Right lobe of liver (tissue), 6 donors: ENCODE measurements at regions not wholly inside any gene's neighbourhood (a gene's known extent, or its start where the extent isn't known, plus 50 kb on each side); places are given as distances from the start of the nearest gene placed in this dataset.

Experiments used
- ATAC-seq, 4 donors: fragments of 200-7000 bp; cut with Tn5 transposase; one replicate each; pipeline ENCODE4 v1.9.1; 2020; ENCODE audit warnings: mild to moderate bottlenecking in 4 of 4, moderate library complexity in 4 of 4
- DNase-seq, 3 donors: peaks; one replicate each; pipeline ENCODE4 v3.0.0-alpha.2; 2020
- H3K27ac ChIP-seq, 3 donors: fragments of 200-600 bp; one replicate each; pipeline ENCODE4 v1.8.0; 2022
- H3K27me3 ChIP-seq, 2 donors: fragments of 200-600 bp; one replicate each; pipeline ENCODE4 v1.8.0; 2022
- H3K36me3 ChIP-seq, 4 donors: fragments of 200-600 bp; sonication (generic) in 1 of 4; one replicate each; pipeline versions ENCODE4 v1.5.1 to v1.8.0; 2017 to 2022; ENCODE audit warnings: control low read depth in 1 of 4
- H3K4me1 ChIP-seq, 4 donors: fragments of 200-600 bp; sonication (generic) in 1 of 4; one replicate each; pipeline versions ENCODE4 v1.5.1 to v1.8.0; 2017 to 2022; ENCODE audit warnings: control low read depth in 1 of 4
- H3K4me3 ChIP-seq, 3 donors: fragments of 200-600 bp; one replicate each; pipeline ENCODE4 v1.8.0; 2022
- H3K9me3 ChIP-seq, 4 donors: fragments of 200-600 bp; sonication (generic) in 1 of 4; one replicate each; pipeline versions ENCODE4 v1.5.1 to v1.8.0; 2017 to 2022; ENCODE audit warnings: control low read depth in 1 of 4
- CTCF ChIP-seq, 4 donors: fragments of 200-600 bp in 3 of 4; fragments of 450-650 bp in 1 of 4; IDR thresholded peaks; one replicate each; pipeline versions ENCODE4 v1.5.1 to v1.8.0; 2016 to 2022; ENCODE audit warnings: antibody characterized with exemption in 4 of 4, mild to moderate bottlenecking in 2 of 4
- POLR2A ChIP-seq: fragments of 450-650 bp; IDR thresholded peaks from one replicate; pipeline ENCODE4 v1.6.1; 2017; ENCODE audit warnings: antibody characterized with exemption, mild to moderate bottlenecking
- WGBS: methylation state at CpG from one replicate; pipeline ENCODE4 v1.1.6; 2018; ENCODE audit warnings: low coverage, low lambda C conversion rate; ENCODE audit not compliant: insufficient coverage; ENCODE audit errors: missing lambda C conversion rate; 5-methylcytosine and 5-hydroxymethylcytosine counted together
- intact Hi-C, 2 donors: fragments of 100-400 bp; cut with DNase I; formaldehyde crosslinking; loops; one replicate each; pipeline versions ENCODE4 v1.11.2 to v1.14.1; 2022
- donor health status: DM: no; HTN: yes; CAD: no.
- donor health status: DM: no; HTN: no; CAD: no.
- donor health status: DM: no; HTN: no; CAD: no.
- donor health status: DM: no; HTN: yes; CAD: no.
- donor health status: DM: no; HTN: yes; CAD: no.

GRCh38 chr6:105814745-105815536 is 271.2 kb upstream of the PRDM1 start:
- ATAC-seq = no peak
- no peaks in the 10 kb centered on the region for H3K9me3 ChIP-seq
- no peaks in the 10 kb centered on the region for H3K36me3 ChIP-seq
- no peaks in the 10 kb centered on the region for H3K27me3 ChIP-seq
- WGBS = 85% methylated on average over 3 of the region's 3 CpGs
- H3K4me1 ChIP-seq = peaks cover 0 to 6% (median 0%) of the 10 kb centered on the region in 4 donors
- no peak for DNase-seq
- intact Hi-C loops = no loop called here
- H3K4me3 ChIP-seq = no peak overlapping the region
- TF ChIP-seq CTCF (IDR thresholded peaks at IDR 0.05) (no peak), POLR2A (no peak)
- no peak overlapping the region for H3K27ac ChIP-seq

- ATAC-seq = no peak
- Histone ChIP-seq H3K9me3 (no peaks in the 10 kb centered on the region), H3K4me1 (peaks cover 0 to 21% (median 0%) of the 10 kb centered on the region in 4 donors), H3K27ac (no peak overlapping the region), H3K27me3 (no peaks in the 10 kb centered on the region), H3K36me3 (no peaks in the 10 kb centered on the region), H3K4me3 (no peak overlapping the region)
- no peak for DNase-seq
- 100% methylated on average over 2 of the region's 3 CpGs for WGBS
- intact Hi-C loops = no loop called here
- TF ChIP-seq CTCF (IDR thresholded peaks at IDR 0.05) (no peak), POLR2A (no peak)
Observed at GRCh38 chr6:105810922-105811482, 275.1 kb upstream of the PRDM1 start.

- ATAC-seq (peak in 3 of 4 donors; percentile 4 to 32 (median 25)), DNase-seq (no peak)
- Histone ChIP-seq H3K4me1 (peaks cover 0 to 27% (median 0%) of the 10 kb centered on the region in 4 donors), H3K9me3 (no peaks in the 10 kb centered on the region), H3K27ac (no peak overlapping the region), H3K36me3 (no peaks in the 10 kb centered on the region), H3K4me3 (no peak overlapping the region), H3K27me3 (no peaks in the 10 kb centered on the region)
- 32% methylated on average over 4 of the region's 4 CpGs for WGBS
- TF ChIP-seq CTCF (IDR thresholded peaks at IDR 0.05) = no peak
- intact Hi-C loops = no loop called here
Observed at GRCh38 chr6:105810105-105810921, 275.8 kb upstream of the PRDM1 start.

GRCh38 chr6:105808571-105808970 is 277.6 kb upstream of the PRDM1 start:
- intact Hi-C loops = no loop called here
- Histone ChIP-seq H3K27ac (no peak overlapping the region), H3K4me1 (peaks cover 0 to 37% (median 3%) of the 10 kb centered on the region in 4 donors), H3K9me3 (no peaks in the 10 kb centered on the region), H3K4me3 (no peak overlapping the region), H3K27me3 (no peaks in the 10 kb centered on the region), H3K36me3 (no peaks in the 10 kb centered on the region)
- no peak for TF ChIP-seq CTCF (IDR thresholded peaks at IDR 0.05)
- no peak for TF ChIP-seq POLR2A
- no peak for DNase-seq
- 72% methylated on average over 2 of the region's 2 CpGs for WGBS
- ATAC-seq = no peak
